Activated CD4-positive, alpha-beta memory T cell treated with anti-CD3 and anti-CD28 coated beads for 36 hours (primary cell): ENCODE measurements at regions not wholly inside any gene's neighbourhood (a gene's known extent, or its start where the extent isn't known, plus 50 kb on each side); places are given as distances from the start of the nearest gene placed in this dataset.

Experiments used
- CTCF ChIA-PET: fragments of 350-600 bp; sonication (Branson Sonifier 250); formaldehyde crosslinking; loops from one replicate; lab custom pipeline; 2021; ENCODE audit warnings: antibody characterized with exemption, inconsistent platforms; lab: Charles Lee
- POLR2A ChIA-PET: fragments of 350-600 bp; sonication (Branson Sonifier 250); formaldehyde crosslinking; loops from one replicate; lab custom pipeline; 2021; ENCODE audit warnings: antibody characterized with exemption; lab: Charles Lee
- DNase-seq: peaks from one replicate; pipeline ENCODE4 v3.0.0-alpha.2; 2020
- H3K27ac Mint-ChIP-seq: one replicate; pipeline ENCODE4 v1.8.0; 2021; ENCODE audit warnings: mixed read lengths
- H3K27me3 Mint-ChIP-seq: one replicate; pipeline ENCODE4 v1.8.0; 2021; ENCODE audit warnings: mixed read lengths
- H3K36me3 Mint-ChIP-seq: one replicate; pipeline ENCODE4 v1.8.0; 2021; ENCODE audit warnings: mixed read lengths
- H3K4me1 Mint-ChIP-seq: one replicate; pipeline ENCODE4 v1.8.0; 2021; ENCODE audit warnings: low read depth, mixed read lengths
- H3K4me3 Mint-ChIP-seq: one replicate; pipeline ENCODE4 v1.8.0; 2021; ENCODE audit warnings: mild to moderate bottlenecking, mixed read lengths
- H3K9me3 Mint-ChIP-seq: one replicate; pipeline ENCODE4 v1.8.0; 2021; ENCODE audit warnings: mixed read lengths
- intact Hi-C: fragments of 100-400 bp; cut with micrococcal nuclease; formaldehyde crosslinking; loops from one replicate; pipeline ENCODE4 v1.15.1; 2023

GRCh38 chr18:46266473-46266872, 162.3 kb downstream of the HAUS1 start:
- Mint-ChIP-seq H3K4me1 (peaks cover 47% of the 10 kb centered on the region), H3K9me3 (no peaks in the 10 kb centered on the region), H3K27me3 (no peaks in the 10 kb centered on the region), H3K27ac (no peak overlapping the region), H3K36me3 (peaks cover 35% of the 10 kb centered on the region), H3K4me3 (no peak overlapping the region)
- CTCF ChIA-PET: interaction anchor here (1.9 to 3.0 kb wide), 2 partner anchors 15 to 93 kb away, joined by 7 to 17 read pairs; a partner anchor contains a TSS
- POLR2A ChIA-PET: no interaction called here
- intact Hi-C loops: loop anchor here (5.0 kb wide), 1 partner anchor 44 kb away; no protein-coding TSS in a partner anchor
- DNase-seq: no peak

- Mint-ChIP-seq H3K27ac (peak overlapping the region; percentile 29), H3K27me3 (no peaks in the 10 kb centered on the region), H3K9me3 (no peaks in the 10 kb centered on the region), H3K4me1 (peaks cover 34% of the 10 kb centered on the region), H3K4me3 (no peak overlapping the region), H3K36me3 (peaks cover 26% of the 10 kb centered on the region)
- DNase-seq: no peak
- CTCF ChIA-PET: interaction anchor here (1.6 kb wide), 1 partner anchor 13 kb away, joined by 4 read pairs; no protein-coding TSS in a partner anchor
- intact Hi-C loops: loop anchor here (5.0 kb wide), 1 partner anchor 46 kb away; no protein-coding TSS in a partner anchor
- POLR2A ChIA-PET: interaction anchor here (1.0 kb wide), 1 partner anchor 18 kb away, joined by 3 read pairs; no protein-coding TSS in a partner anchor
Measured at GRCh38 chr18:46268671-46269070, 164.5 kb downstream of the HAUS1 start.

GRCh38 chr18:46269275-46269674, 165.1 kb downstream of the HAUS1 start:
- H3K27me3 Mint-ChIP-seq: no peaks in the 10 kb centered on the region
- no peaks in the 10 kb centered on the region for H3K9me3 Mint-ChIP-seq
- peaks cover 20% of the 10 kb centered on the region for H3K36me3 Mint-ChIP-seq
- H3K27ac Mint-ChIP-seq: peak overlapping the region; percentile 24
- peaks cover 29% of the 10 kb centered on the region for H3K4me1 Mint-ChIP-seq
- intact Hi-C loops: loop anchor here (5.0 kb wide), 1 partner anchor 47 kb away; no protein-coding TSS in a partner anchor
- POLR2A ChIA-PET: interaction anchor here (1.0 kb wide), 1 partner anchor 19 kb away, joined by 3 read pairs; no protein-coding TSS in a partner anchor
- CTCF ChIA-PET: interaction anchor here (1.2 to 1.6 kb wide), 2 partner anchors 12 kb away, joined by 3 to 4 read pairs; no protein-coding TSS in a partner anchor
- H3K4me3 Mint-ChIP-seq: no peak overlapping the region
- no peak for DNase-seq

GRCh38 chr18:46271488-46271887, 167.3 kb downstream of the HAUS1 start:
- intact Hi-C loops: no loop called here
- ChIA-PET CTCF (interaction anchor here (1.1 to 1.4 kb wide), 3 partner anchors 10 to 122 kb away, joined by 3 to 7 read pairs (median 3); a partner anchor contains a TSS), POLR2A (no interaction called here)
- Mint-ChIP-seq H3K9me3 (no peaks in the 10 kb centered on the region), H3K27ac (no peak overlapping the region), H3K27me3 (no peaks in the 10 kb centered on the region), H3K4me1 (peaks cover 13% of the 10 kb centered on the region), H3K4me3 (no peak overlapping the region), H3K36me3 (peaks cover 12% of the 10 kb centered on the region)
- DNase-seq: no peak

GRCh38 chr18:46273861-46274260, 169.7 kb downstream of the HAUS1 start:
- H3K4me3 Mint-ChIP-seq: no peak overlapping the region
- intact Hi-C loops: no loop called here
- no peaks in the 10 kb centered on the region for H3K27me3 Mint-ChIP-seq
- H3K27ac Mint-ChIP-seq: no peak overlapping the region
- peaks cover 18% of the 10 kb centered on the region for H3K4me1 Mint-ChIP-seq
- ChIA-PET POLR2A (no interaction called here), CTCF (interaction anchor here (1.1 to 1.4 kb wide), 2 partner anchors 101 to 384 kb away, joined by 4 to 9 read pairs; a partner anchor contains a TSS)
- H3K36me3 Mint-ChIP-seq: no peaks in the 10 kb centered on the region
- no peaks in the 10 kb centered on the region for H3K9me3 Mint-ChIP-seq
- DNase-seq: no peak

GRCh38 chr18:46274266-46274665, 170.1 kb downstream of the HAUS1 start:
- intact Hi-C loops: no loop called here
- H3K27ac Mint-ChIP-seq: no peak overlapping the region
- CTCF ChIA-PET: interaction anchor here (1.1 to 1.4 kb wide), 2 partner anchors 101 to 384 kb away, joined by 4 to 9 read pairs; a partner anchor contains a TSS

GRCh38 chr18:46275370-46275769, 171.2 kb downstream of the HAUS1 start:
- H3K36me3 Mint-ChIP-seq: no peaks in the 10 kb centered on the region
- intact Hi-C loops: no loop called here
- DNase-seq: no peak
- H3K27ac Mint-ChIP-seq: no peak overlapping the region
- H3K4me3 Mint-ChIP-seq: no peak overlapping the region
- ChIA-PET POLR2A (no interaction called here), CTCF (interaction anchor here (0.9 to 9.3 kb wide), 2 partner anchors 12 to 103 kb away, joined by 3 to 61 read pairs; a partner anchor contains a TSS)
- H3K4me1 Mint-ChIP-seq: peaks cover 10% of the 10 kb centered on the region
- H3K9me3 Mint-ChIP-seq: no peaks in the 10 kb centered on the region
- no peaks in the 10 kb centered on the region for H3K27me3 Mint-ChIP-seq

More at GRCh38 chr18:46274266-46274665, 170.1 kb downstream of the HAUS1 start:
- POLR2A ChIA-PET: no interaction called here
- no peaks in the 10 kb centered on the region for H3K36me3 Mint-ChIP-seq
- no peaks in the 10 kb centered on the region for H3K9me3 Mint-ChIP-seq
- H3K4me1 Mint-ChIP-seq: peaks cover 14% of the 10 kb centered on the region
- H3K27me3 Mint-ChIP-seq: no peaks in the 10 kb centered on the region
- H3K4me3 Mint-ChIP-seq: no peak overlapping the region
- no peak for DNase-seq

- intact Hi-C loops: no loop called here
- Mint-ChIP-seq H3K27ac (no peak overlapping the region), H3K4me1 (peaks cover 10% of the 10 kb centered on the region), H3K36me3 (no peaks in the 10 kb centered on the region), H3K4me3 (no peak overlapping the region), H3K9me3 (no peaks in the 10 kb centered on the region), H3K27me3 (no peaks in the 10 kb centered on the region)
- CTCF ChIA-PET: interaction anchor here (6.6 to 9.3 kb wide), 3 partner anchors 104 to 381 kb away, joined by 61 to 128 read pairs (median 68); partner anchors contain the start of gene LOXHD1
- DNase-seq: no peak
- POLR2A ChIA-PET: no interaction called here
Measured at GRCh38 chr18:46276748-46277147, 172.6 kb downstream of the HAUS1 start.

GRCh38 chr18:46278481-46279465, 174.6 kb downstream of the HAUS1 start:
- no peaks in the 10 kb centered on the region for H3K36me3 Mint-ChIP-seq
- CTCF ChIA-PET: interaction anchor here (6.6 to 9.3 kb wide), 3 partner anchors 106 to 379 kb away, joined by 61 to 128 read pairs (median 68); partner anchors contain the start of gene LOXHD1
- no peak for DNase-seq
- H3K27ac Mint-ChIP-seq: no peak overlapping the region
- H3K9me3 Mint-ChIP-seq: no peaks in the 10 kb centered on the region
- H3K27me3 Mint-ChIP-seq: no peaks in the 10 kb centered on the region
- POLR2A ChIA-PET: no interaction called here
- intact Hi-C loops: no loop called here
- no peak overlapping the region for H3K4me3 Mint-ChIP-seq
- H3K4me1 Mint-ChIP-seq: peaks cover 17% of the 10 kb centered on the region

- DNase-seq: no peak
- ChIA-PET POLR2A (no interaction called here), CTCF (interaction anchor here (1.3 to 9.3 kb wide), 6 partner anchors 12 to 378 kb away, joined by 4 to 128 read pairs (median 34); partner anchors contain the start of gene LOXHD1)
- Mint-ChIP-seq H3K27ac (peak overlapping the region; percentile 14), H3K36me3 (no peaks in the 10 kb centered on the region), H3K9me3 (no peaks in the 10 kb centered on the region), H3K4me1 (peaks cover 17% of the 10 kb centered on the region), H3K4me3 (no peak overlapping the region), H3K27me3 (no peaks in the 10 kb centered on the region)
- intact Hi-C loops: loop anchor here (2.0 to 5.0 kb wide), 2 partner anchors 107 to 201 kb away; a partner anchor contains a TSS
Measured at GRCh38 chr18:46279673-46280072, 175.5 kb downstream of the HAUS1 start.

- ChIA-PET POLR2A (no interaction called here), CTCF (interaction anchor here (0.8 to 9.3 kb wide), 31 partner anchors 10 to 376 kb away, joined by 3 to 128 read pairs (median 4); partner anchors contain the start of gene LOXHD1)
- H3K9me3 Mint-ChIP-seq: no peaks in the 10 kb centered on the region
- no peak overlapping the region for H3K27ac Mint-ChIP-seq
- no peaks in the 10 kb centered on the region for H3K36me3 Mint-ChIP-seq
- H3K27me3 Mint-ChIP-seq: no peaks in the 10 kb centered on the region
- H3K4me1 Mint-ChIP-seq: peaks cover 17% of the 10 kb centered on the region
- peak; percentile 77 for DNase-seq
- intact Hi-C loops: loop anchor here (1.0 to 5.0 kb wide), 3 partner anchors 109 to 377 kb away; a partner anchor contains a TSS
- H3K4me3 Mint-ChIP-seq: no peak overlapping the region
Measured at GRCh38 chr18:46281185-46282176, 177.3 kb downstream of the HAUS1 start.
